Esophagus squamous epithelium (tissue), 5 donors: ENCODE measurements at regions not wholly inside any gene's neighbourhood (a gene's known extent, or its start where the extent isn't known, plus 50 kb on each side); places are given as distances from the start of the nearest gene placed in this dataset.
"Not testable (repeated sequence)": the region's sequence is repeated elsewhere in the genome, so short reads cannot be mapped to it uniquely, and the experiment has no call there.

Experiments used
- DNase-seq: peaks from one replicate; lab custom pipeline; 2025; lab: John Stamatoyannopoulos, UW
- H3K27ac ChIP-seq, 4 donors: fragments of 200-600 bp; sonication (generic); one replicate each; pipeline ENCODE4 v1.5.1; 2016 to 2019; ENCODE audit warnings: mild to moderate bottlenecking in 1 of 4
- H3K27me3 ChIP-seq, 4 donors: fragments of 200-600 bp; sonication (generic); 1 replicate in 3 of 4; 2 replicates in 1 of 4; pipeline versions ENCODE4 v1.5.1 to v1.6.0; 2017 to 2021; ENCODE audit warnings: antibody characterized with exemption in 1 of 4
- H3K36me3 ChIP-seq, 3 donors: fragments of 200-600 bp; sonication (generic); one replicate each; pipeline ENCODE4 v1.5.1; 2016 to 2019
- H3K4me1 ChIP-seq, 3 donors: fragments of 200-600 bp; sonication (generic); one replicate each; pipeline ENCODE4 v1.5.1; 2017 to 2019
- H3K4me3 ChIP-seq, 4 donors: fragments of 200-600 bp; sonication (generic); 1 replicate in 3 of 4; 2 replicates in 1 of 4; pipeline ENCODE4 v1.5.1; 2016 to 2019; ENCODE audit warnings: mild to moderate bottlenecking in 2 of 4, moderate library complexity in 1 of 4
- H3K9me3 ChIP-seq, 3 donors: fragments of 200-600 bp; sonication (generic); one replicate each; pipeline ENCODE4 v1.5.1; 2016 to 2019
- CTCF ChIP-seq, 6 experiments: fragments of 450-650 bp in 4 of 6; fragments of 200-600 bp in 2 of 6; sonication (generic) in 2 of 6; IDR thresholded peaks; one replicate each; pipeline ENCODE4 v1.5.1; 2016 to 2019; ENCODE audit warnings: antibody characterized with exemption in 6 of 6, mild to moderate bottlenecking in 4 of 6, moderate library complexity in 4 of 6
- POLR2A ChIP-seq, 4 donors: fragments of 450-650 bp; IDR thresholded peaks; one replicate each; pipeline ENCODE4 v1.6.1; 2017; ENCODE audit warnings: antibody characterized with exemption in 4 of 4, mild to moderate bottlenecking in 4 of 4, moderate library complexity in 3 of 4
- WGBS, 2 donors: methylation state at CpG; one replicate each; pipeline ENCODE4 v1.1.5; 2018; 5-methylcytosine and 5-hydroxymethylcytosine counted together
- intact Hi-C: fragments of 100-400 bp; cut with DNase I; formaldehyde crosslinking; loops from one replicate; pipeline ENCODE4 v1.15.0; 2022
- donor health status: DM: yes; HTN: yes; CAD: no.

- no peaks in the 10 kb centered on the region for H3K4me1 ChIP-seq
- H3K4me3 ChIP-seq = no peak overlapping the region
- H3K27me3 ChIP-seq = no peaks in the 10 kb centered on the region
- TF ChIP-seq POLR2A (IDR thresholded peaks at IDR 0.05) = no peak
- no peaks in the 10 kb centered on the region for H3K36me3 ChIP-seq
- intact Hi-C loops = no loop called here
- DNase-seq = no peak
- no peak overlapping the region for H3K27ac ChIP-seq
- no peaks in the 10 kb centered on the region for H3K9me3 ChIP-seq
Observed at GRCh38 chr7:10463701-10464100, 510.0 kb upstream of the PHF14 start.

GRCh38 chr7:10465536-10465935, 508.1 kb upstream of the PHF14 start:
- no CpG with 5 or more reads among the region's 30 CpGs for WGBS, 2 donors
- intact Hi-C loops, DNase-seq, H3K27me3 ChIP-seq, H3K27ac ChIP-seq, H3K4me1 ChIP-seq, H3K4me3 ChIP-seq, H3K9me3 ChIP-seq, H3K36me3 ChIP-seq: not testable (repeated sequence)

- Histone ChIP-seq H3K9me3 (no peaks in the 10 kb centered on the region), H3K27me3 (no peaks in the 10 kb centered on the region), H3K27ac (no peak overlapping the region), H3K36me3 (no peaks in the 10 kb centered on the region), H3K4me1 (no peaks in the 10 kb centered on the region), H3K4me3 (no peak overlapping the region)
- intact Hi-C loops = no loop called here
- no peak for DNase-seq
- no peak for TF ChIP-seq POLR2A (IDR thresholded peaks at IDR 0.05)
- 83 to 89% methylated on average over 6 of the region's 6 CpGs for WGBS, 2 donors
Observed at GRCh38 chr7:10468908-10469307, 504.8 kb upstream of the PHF14 start.

GRCh38 chr7:10469476-10469875, 504.2 kb upstream of the PHF14 start:
- intact Hi-C loops = no loop called here
- Histone ChIP-seq H3K4me3 (no peak overlapping the region), H3K27me3 (no peaks in the 10 kb centered on the region), H3K36me3 (no peaks in the 10 kb centered on the region), H3K27ac (no peak overlapping the region), H3K9me3 (no peaks in the 10 kb centered on the region), H3K4me1 (no peaks in the 10 kb centered on the region)
- TF ChIP-seq CTCF (IDR thresholded peaks at IDR 0.05) = no peak
- TF ChIP-seq POLR2A (IDR thresholded peaks at IDR 0.05) = no peak
- WGBS, 2 donors = 61 to 74% methylated on average over 7 of the region's 7 CpGs
- no peak for DNase-seq

- Histone ChIP-seq H3K4me3 (no peak overlapping the region), H3K27ac (no peak overlapping the region), H3K27me3 (no peaks in the 10 kb centered on the region), H3K4me1 (no peaks in the 10 kb centered on the region), H3K9me3 (no peaks in the 10 kb centered on the region), H3K36me3 (no peaks in the 10 kb centered on the region)
- no peak for TF ChIP-seq POLR2A (IDR thresholded peaks at IDR 0.05)
- TF ChIP-seq CTCF (IDR thresholded peaks at IDR 0.05) = no peak
- intact Hi-C loops = no loop called here
- whole genome bisulfite sequencing, 2 donors = 51 to 66% methylated on average over 2 of the region's 2 CpGs
- no peak for DNase-seq
Observed at GRCh38 chr7:10471280-10472058, 502.2 kb upstream of the PHF14 start.

- intact Hi-C loops = no loop called here
- TF ChIP-seq CTCF (IDR thresholded peaks at IDR 0.05) = no peak
- TF ChIP-seq POLR2A (IDR thresholded peaks at IDR 0.05) = no peak
Observed at GRCh38 chr7:10472115-10472514, 501.6 kb upstream of the PHF14 start.

More at GRCh38 chr7:10472115-10472514, 501.6 kb upstream of the PHF14 start:
- Histone ChIP-seq H3K4me3 (no peak overlapping the region), H3K36me3 (no peaks in the 10 kb centered on the region), H3K9me3 (no peaks in the 10 kb centered on the region), H3K4me1 (no peaks in the 10 kb centered on the region), H3K27me3 (no peaks in the 10 kb centered on the region), H3K27ac (no peak overlapping the region)
- 66 to 76% methylated on average over 3 of the region's 3 CpGs for WGBS, 2 donors
- no peak for DNase-seq
